ENCODE measurements at regions not wholly inside any gene's neighbourhood (a gene's known extent, or its start where the extent isn't known, plus 50 kb on each side); places are given as distances from the start of the nearest gene placed in this dataset.

- WGBS, 2 donors: 64 to 73% methylated on average over 3 of the region's 3 CpGs
- intact Hi-C loops (cut with DNase I): no loop called here
- TF ChIP-seq CTCF (IDR thresholded peaks at IDR 0.05): no peak
- TF ChIP-seq EP300 (IDR thresholded peaks at IDR 0.05): no peak
- no peak for TF ChIP-seq POLR2AphosphoS5 (IDR thresholded peaks at IDR 0.05)
- TF ChIP-seq POLR2A (IDR thresholded peaks at IDR 0.05): no peak
- DNase-seq: no peak
- no peak overlapping the region for H3K27ac ChIP-seq
- no peaks in the 10 kb centered on the region for H3K9me3 ChIP-seq
- no peaks in the 10 kb centered on the region for H3K4me1 ChIP-seq
- no peaks in the 10 kb centered on the region for H3K27me3 ChIP-seq
- no peaks in the 10 kb centered on the region for H3K36me3 ChIP-seq
- H3K4me3 ChIP-seq: no peak overlapping the region
Measured at GRCh38 chr2:146235158-146235557, 1609.7 kb upstream of the ACVR2A start.

GRCh38 chr2:146229508-146230155 is 1615.2 kb upstream of the ACVR2A start:
- WGBS, 2 donors: 88 to 92% methylated on average over 4 of the region's 4 CpGs
- Histone ChIP-seq H3K9me3 (no peaks in the 10 kb centered on the region), H3K27me3 (no peaks in the 10 kb centered on the region), H3K36me3 (no peaks in the 10 kb centered on the region), H3K4me3 (no peak overlapping the region), H3K27ac (no peak overlapping the region), H3K4me1 (no peaks in the 10 kb centered on the region)
- TF ChIP-seq EP300 (IDR thresholded peaks at IDR 0.05) (no peak), CTCF (IDR thresholded peaks at IDR 0.05) (no peak), POLR2A (IDR thresholded peaks at IDR 0.05) (no peak), POLR2AphosphoS5 (IDR thresholded peaks at IDR 0.05) (no peak)
- no peak for DNase-seq
- intact Hi-C loops (cut with DNase I): no loop called here

GRCh38 chr2:146228466-146229058 is 1616.3 kb upstream of the ACVR2A start:
- Histone ChIP-seq H3K9me3 (no peaks in the 10 kb centered on the region), H3K27ac (no peak overlapping the region), H3K27me3 (no peaks in the 10 kb centered on the region), H3K36me3 (no peaks in the 10 kb centered on the region), H3K4me3 (no peak overlapping the region), H3K4me1 (no peaks in the 10 kb centered on the region)
- intact Hi-C loops (cut with DNase I): no loop called here
- no peak for DNase-seq
- 68 to 76% methylated on average over 4 of the region's 4 CpGs for WGBS, 2 donors
- no peak for TF ChIP-seq EP300 (IDR thresholded peaks at IDR 0.05)
- no peak for TF ChIP-seq POLR2AphosphoS5 (IDR thresholded peaks at IDR 0.05)
- no peak for TF ChIP-seq CTCF (IDR thresholded peaks at IDR 0.05)
- no peak for TF ChIP-seq POLR2A (IDR thresholded peaks at IDR 0.05)

GRCh38 chr2:146228020-146228393 is 1616.8 kb upstream of the ACVR2A start:
- 36 to 80% methylated on average over 1 of the region's 1 CpG for WGBS, 2 donors
- TF ChIP-seq EP300 (IDR thresholded peaks at IDR 0.05) (no peak), CTCF (IDR thresholded peaks at IDR 0.05) (no peak), POLR2AphosphoS5 (IDR thresholded peaks at IDR 0.05) (no peak), POLR2A (IDR thresholded peaks at IDR 0.05) (no peak)

More at GRCh38 chr2:146228020-146228393, 1616.8 kb upstream of the ACVR2A start:
- Histone ChIP-seq H3K9me3 (no peaks in the 10 kb centered on the region), H3K4me1 (no peaks in the 10 kb centered on the region), H3K27ac (no peak overlapping the region), H3K36me3 (no peaks in the 10 kb centered on the region), H3K27me3 (no peaks in the 10 kb centered on the region), H3K4me3 (no peak overlapping the region)
- intact Hi-C loops (cut with DNase I): no loop called here
- no peak for DNase-seq

All from sigmoid colon (tissue), 6 donors.